Activated T-cell treated with anti-CD3 and anti-CD28 coated beads, Interleukin-2, amount 50 U/mL, for 1 hour (primary cell): ENCODE measurements at regions not wholly inside any gene's neighbourhood (a gene's known extent, or its start where the extent isn't known, plus 50 kb on each side); places are given as distances from the start of the nearest gene placed in this dataset.
"Not testable (repeated sequence)": the region's sequence is repeated elsewhere in the genome, so short reads cannot be mapped to it uniquely, and the experiment has no call there.

ENCODE experiments used
- DNase-seq: peaks from one replicate; pipeline ENCODE4 v3.0.0-alpha.2; 2020

DNA sequence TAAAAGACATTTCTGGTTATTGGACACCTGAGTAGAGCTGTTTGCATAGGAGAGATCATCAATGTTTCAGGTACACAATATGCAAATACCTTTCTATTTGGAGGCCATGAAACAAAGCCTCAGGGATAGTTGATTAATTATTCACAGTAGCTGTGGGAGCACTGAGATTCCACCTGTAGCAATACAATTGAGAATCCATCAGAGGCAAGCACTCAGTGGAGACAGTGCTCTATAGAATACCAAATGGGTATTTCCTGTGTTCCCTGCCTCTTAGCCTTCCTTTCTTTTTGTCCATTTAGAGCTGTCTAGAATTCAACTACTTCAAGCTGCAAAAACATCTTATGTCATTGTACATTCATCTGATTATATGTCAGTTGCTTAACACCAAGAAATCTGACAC lies 1754.0 kb upstream of the ACO1 start:
- no peak for DNase-seq

DNA sequence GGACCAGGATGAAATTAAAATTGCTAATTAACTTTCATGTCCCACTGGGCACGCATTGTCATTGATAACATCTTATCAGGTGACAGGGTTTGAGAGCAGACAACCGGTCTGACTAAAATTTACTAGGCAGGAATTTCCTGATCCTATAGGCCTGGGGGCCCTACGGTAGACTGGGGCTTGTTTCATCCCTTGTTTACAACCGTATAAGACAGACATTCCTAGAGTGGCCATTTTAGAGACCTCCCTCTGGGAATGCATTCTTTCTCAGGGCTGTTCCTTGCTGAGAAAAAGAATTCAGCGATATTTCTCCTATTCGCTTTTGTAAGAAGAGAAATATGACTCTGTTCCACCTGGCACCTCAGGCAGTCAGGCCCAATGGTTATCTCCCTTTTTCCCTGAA lies 1737.8 kb upstream of the ACO1 start:
- DNase-seq: not testable (repeated sequence)

DNA sequence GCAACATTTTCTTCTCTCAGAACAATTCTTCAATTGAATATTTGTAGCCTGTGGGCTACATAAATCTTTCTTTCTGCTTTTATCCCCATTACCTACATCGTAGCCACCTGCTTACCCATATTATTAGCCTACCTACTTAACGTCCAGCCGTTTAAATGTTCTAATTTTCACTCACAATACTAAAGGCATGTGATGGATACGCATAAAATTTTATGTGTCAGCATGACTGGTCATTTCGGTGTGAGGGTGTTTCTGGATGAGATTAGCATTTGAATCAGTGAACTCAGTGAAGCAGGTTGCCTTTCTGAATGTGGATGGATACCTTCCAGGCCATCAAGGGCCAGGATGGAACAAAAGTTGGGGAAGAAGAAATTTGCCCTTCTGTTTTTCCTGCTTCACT lies 1722.5 kb upstream of the ACO1 start:
- DNase-seq: no peak

DNA sequence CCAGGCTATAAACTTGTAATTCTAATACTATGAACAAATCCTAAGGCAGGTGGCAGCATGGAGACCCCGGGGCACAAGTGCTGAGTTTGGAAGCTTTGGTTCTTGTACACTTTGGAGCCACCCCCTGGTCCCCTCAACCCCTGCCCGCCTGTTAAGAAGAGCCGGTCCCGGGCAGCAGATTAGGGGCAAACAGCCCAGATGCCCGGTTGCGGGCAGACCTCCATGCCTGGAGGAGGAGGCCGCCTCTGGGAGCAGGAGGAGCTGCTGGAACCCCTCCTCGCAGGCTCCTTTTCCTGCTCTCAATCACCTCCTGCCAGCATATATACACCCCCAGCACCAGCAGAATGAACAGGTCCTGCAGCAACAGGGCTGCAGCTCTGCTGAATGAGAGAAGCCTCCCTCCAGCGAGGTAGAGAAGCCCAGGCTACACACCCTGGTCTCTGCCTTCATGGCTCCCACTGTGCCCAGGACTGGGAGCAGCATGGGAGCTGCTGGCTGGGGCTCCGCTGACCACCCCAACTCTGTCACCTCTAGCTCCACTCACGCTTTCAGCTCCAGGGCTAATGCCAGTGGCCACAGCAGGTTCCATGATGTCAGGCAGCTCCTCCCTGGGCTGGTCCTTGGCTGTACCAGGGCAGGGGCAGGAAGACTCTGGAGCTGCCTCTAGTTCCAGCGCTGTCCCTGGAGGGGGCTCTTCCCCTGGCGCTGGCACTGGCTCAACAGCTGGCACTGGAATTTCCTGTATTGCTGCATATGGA lies 1713.5 kb upstream of the ACO1 start:
- no peak for DNase-seq

DNA sequence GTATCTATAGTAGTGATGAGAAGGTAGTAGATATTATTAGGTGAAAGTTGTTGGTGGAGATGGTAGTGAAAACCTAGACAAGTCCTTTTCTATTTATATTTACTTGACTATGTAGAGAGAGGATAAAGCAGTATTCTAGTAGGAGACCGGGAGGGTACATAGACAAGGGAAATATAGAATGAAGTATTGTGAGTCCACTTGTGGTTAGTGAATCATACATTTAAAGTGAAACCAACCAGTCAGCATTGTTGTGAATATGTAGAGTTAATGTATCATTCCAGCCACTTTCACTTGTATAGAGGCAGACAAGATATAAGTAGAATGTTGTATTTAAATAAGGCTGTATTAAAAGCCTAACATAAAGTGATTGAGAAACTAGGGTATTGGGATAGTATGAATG lies 1711.3 kb upstream of the ACO1 start:
- DNase-seq: no peak

DNA sequence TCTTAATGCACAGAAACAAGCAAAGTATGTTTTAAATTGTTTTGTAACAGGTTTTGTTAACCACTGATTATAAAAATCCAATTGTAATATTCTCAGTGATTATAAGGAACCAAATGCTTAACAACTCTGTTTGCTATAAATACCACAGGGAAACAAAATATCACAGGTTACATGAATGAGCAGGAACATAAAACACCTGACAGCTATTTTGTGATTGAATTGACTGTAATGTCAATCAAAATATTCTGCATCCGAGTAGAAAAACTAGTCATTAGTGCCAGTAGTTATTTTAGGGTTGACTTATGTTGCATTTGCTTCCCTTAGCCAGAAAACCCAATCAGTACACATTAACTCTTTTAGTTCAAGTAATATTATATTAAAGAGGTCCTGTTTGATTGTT lies 1707.8 kb upstream of the ACO1 start:
- DNase-seq: no peak

DNA sequence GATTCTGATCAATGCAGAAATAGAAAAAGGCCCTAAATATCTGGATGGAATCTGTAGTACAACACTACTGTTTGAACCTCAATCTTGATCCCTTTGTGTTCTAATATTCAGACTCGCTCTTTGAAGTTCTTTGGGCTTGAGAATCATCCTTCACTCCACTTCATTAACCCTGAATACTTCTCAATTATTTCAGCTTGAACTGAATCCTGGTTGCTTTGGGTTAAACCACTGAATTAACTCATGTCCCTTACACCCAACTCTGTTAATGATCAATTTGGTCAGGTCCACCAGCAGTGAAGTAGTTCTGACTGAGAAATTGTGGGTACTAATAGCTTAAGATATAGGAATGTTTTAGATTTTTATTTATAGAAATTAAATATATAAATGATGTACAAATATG lies 1707.2 kb upstream of the ACO1 start:
- DNase-seq: no peak

DNA sequence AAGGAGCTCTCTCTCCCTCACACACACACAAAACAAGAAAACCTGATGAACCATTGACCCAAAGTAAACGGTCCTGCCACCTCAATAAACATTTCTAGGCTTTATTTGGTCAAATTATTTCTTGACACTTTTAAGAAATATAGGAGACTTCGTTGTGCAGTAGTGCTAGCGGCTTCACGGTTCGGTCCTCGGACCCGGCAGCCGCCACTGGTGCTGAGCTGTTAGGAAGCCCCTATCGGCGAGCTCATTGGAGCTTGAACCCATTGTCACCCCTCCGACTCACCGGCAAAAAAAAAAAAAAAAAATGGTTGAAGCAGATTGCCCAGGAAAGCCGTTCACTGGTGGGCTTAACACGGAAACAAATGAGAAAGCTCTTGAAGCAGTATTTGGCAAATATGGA lies 1695.6 kb upstream of the ACO1 start:
- DNase-seq: no peak

DNA sequence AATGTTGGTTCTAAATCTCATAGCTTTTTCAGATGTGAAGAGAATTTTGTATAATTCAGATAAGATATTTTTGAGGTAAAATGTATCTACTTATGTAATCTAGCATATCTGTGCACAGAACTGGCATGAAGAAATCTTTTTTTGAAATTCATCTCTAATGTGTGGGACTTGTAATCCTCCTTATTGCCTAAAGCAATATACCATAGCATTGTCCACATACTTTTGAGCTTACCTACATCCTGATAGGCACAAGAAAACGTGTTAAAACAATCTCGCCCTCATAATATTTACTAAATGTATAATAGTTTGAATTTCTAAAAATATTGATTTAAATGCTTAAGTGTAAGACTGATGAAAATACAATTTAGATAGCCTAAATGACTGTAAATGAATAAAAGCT lies 1686.5 kb upstream of the ACO1 start:
- DNase-seq: no peak

DNA sequence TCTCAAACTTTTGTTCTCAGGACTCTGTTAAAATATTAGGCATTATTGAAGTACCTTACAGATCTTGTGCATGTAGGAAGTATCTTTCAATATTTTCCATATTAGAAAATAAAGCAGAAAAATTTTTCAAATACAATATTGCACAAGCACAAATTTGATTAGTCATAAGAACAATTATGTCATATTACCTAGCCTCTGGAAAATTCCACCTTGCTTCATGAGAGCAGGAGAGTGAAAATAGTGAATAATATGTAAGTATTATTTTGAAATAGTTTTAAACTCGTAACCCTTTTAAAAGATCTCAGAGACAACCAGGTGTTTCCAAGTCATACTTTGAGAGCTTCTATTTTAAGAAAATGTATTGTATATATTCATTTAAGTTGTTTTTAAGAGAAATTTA lies 1672.9 kb upstream of the ACO1 start:
- DNase-seq: no peak

DNA sequence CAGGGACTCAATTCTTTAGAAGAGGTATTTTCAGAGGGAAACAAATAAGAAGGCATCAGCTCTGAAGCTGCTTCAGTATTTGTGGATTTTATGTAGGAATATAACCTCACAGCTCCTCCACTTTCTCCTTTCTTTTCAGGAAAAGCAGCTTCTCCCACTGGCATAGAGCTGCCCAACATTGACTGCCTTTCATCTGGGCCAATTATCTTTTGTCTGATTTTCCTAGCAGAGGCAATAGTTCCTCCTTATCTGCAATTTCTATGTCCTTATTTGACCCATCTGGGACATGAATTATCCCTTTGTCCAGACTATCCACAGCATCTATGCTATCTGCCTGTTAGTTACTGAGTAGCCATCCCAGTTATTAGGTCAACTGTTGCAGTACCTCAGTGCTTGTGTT lies 1671.2 kb upstream of the ACO1 start:
- no peak for DNase-seq

DNA sequence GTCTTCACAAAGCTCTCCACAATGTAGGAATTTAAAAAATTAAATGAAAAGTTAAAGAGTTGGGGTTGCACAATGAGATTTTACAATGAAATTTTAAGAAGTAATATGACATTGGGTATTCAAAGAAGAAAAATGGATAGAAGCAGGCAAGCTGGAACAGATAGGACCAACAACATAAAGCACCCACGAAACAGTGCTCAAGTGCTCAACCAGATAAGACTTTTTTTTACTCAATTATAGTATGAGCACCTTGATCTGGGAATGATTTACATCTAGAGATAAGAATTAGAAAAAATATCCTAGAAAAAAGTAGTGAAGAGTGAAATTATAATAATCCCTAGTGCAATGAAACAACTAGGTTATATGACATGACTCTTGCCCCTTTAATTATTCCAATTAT lies 1670.1 kb upstream of the ACO1 start:
- no peak for DNase-seq

DNA sequence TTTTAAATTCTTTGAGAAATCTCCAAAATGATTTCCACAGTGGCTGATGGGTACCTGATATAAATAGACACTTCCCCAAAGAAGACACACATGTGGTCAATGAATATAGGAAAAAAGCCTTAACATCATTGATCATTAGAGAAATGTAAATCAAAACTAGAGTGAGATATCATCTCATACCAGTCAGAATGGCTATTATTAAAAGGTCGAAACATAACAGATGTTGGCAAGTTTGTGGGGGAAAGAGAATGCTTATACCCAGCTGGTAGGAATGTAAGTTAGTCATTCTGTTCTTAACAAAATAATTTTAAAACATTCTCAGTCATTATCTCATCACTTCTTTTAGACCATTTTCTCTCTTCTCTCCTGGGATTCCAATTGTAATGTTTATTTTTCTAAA lies 1666.0 kb upstream of the ACO1 start:
- no peak for DNase-seq

DNA sequence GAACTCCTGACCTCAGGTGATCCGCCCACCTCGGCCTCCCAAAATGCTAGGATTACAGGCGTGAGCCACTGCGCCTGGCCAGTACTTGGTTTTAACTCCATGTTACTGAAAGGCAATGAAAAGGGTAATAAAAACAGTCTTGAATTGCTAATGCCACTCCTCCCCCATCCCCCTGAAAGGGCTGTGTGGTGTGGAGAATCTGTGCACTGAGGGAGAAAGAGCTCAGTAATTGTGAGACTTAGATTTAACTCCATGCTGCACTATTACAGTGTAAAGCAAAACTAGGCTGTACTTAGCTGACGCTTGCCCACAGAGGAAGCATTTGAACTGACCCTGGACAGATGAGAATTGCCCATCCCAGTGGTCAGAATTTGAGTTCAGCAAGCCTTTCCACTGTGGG lies 1662.4 kb upstream of the ACO1 start:
- DNase-seq: no peak

DNA sequence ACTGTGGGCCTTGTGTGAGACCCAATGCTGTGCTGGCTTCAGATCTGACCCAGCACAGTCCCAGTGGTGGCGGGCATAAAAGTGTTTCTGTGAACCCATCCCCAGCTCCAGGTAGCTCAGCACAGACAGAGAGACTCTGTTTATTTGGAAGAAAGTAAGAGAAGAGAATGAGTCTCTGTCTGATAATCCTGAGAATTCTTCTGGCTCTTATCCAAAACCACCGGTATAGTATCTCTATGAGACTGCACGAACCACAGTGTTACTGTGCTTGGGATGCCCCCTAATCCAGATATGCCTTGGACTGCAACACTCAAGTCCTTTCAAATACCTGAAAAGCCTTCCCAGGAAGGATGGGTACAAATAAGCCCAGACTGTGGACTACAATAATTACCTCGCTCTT lies 1660.8 kb upstream of the ACO1 start:
- DNase-seq: no peak

DNA sequence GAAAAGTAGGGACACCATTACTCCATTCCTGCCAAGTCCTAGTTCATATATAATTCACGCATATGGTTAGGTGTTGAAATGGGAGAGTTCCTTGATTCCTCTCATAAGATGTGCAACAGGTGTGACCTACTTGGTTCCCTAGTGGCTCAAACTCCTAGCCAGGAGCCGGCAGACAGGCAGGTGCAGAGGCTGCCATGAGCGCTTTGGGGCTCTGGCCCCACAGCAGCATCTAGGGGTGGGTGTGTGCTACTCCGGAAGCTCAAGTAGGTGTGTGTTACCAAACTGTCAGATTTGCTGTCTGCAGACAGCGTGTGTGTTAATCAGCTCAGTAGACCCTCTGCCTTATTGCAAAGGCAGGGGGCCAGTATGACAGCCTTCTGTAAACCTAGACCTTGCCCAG lies 1652.4 kb upstream of the ACO1 start:
- no peak for DNase-seq

DNA sequence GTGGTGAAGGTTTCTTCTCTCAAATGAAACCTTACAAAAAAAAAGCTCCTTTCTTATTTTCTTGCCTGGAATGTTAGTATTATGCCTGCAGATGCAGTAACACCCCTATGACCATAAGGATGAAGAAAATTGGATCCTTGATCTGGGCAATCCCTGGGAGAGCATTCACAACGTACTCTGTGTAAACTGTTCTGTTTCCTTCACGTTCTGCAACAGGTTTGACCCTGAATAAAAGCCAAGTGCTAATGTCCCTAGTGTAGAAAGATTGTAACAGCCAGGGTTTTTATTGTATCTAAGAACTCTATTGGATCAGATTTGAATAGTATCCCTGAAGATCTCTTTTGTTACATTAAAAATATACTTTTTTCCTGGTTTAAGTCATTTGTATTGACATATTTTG lies 1639.6 kb upstream of the ACO1 start:
- no peak for DNase-seq

DNA sequence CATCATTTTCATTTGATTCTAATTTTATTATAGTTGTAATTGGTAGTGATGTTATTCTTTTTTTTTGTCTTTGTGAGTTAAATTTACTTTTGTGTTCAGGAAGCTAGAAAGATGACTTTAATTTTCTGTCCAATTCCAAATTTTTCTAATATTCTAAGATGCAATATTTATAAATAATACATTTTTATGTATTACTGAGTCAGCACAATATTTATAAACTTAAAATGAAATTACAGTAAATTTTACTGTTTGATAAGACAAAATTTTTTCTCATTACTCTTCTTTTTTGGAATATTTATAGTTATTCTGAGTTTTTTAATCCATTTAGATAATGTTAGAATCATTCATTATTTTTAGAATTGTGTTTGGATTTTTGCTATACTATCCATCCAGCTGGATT lies 1637.9 kb upstream of the ACO1 start:
- DNase-seq: no peak

DNA sequence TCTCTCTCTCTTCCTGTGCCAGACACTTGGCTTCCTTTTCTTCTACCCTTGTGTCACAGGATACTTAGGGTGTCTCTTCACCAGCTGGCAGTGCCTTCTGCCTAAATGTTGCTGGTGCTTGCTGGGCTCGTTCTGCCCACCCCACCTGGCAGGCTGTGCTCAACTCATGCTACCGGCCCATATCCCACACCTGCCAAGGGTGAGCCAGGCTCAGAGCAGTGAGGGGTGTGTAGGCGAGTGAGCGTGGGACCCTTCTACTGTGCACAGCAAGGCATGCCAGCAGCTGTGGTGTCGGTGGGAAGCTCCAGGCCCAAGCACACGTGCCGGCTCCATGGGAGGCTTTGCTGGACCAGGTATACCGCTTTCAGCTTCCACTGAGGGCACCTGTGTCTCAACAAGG lies 1626.7 kb upstream of the ACO1 start:
- DNase-seq: no peak

DNA sequence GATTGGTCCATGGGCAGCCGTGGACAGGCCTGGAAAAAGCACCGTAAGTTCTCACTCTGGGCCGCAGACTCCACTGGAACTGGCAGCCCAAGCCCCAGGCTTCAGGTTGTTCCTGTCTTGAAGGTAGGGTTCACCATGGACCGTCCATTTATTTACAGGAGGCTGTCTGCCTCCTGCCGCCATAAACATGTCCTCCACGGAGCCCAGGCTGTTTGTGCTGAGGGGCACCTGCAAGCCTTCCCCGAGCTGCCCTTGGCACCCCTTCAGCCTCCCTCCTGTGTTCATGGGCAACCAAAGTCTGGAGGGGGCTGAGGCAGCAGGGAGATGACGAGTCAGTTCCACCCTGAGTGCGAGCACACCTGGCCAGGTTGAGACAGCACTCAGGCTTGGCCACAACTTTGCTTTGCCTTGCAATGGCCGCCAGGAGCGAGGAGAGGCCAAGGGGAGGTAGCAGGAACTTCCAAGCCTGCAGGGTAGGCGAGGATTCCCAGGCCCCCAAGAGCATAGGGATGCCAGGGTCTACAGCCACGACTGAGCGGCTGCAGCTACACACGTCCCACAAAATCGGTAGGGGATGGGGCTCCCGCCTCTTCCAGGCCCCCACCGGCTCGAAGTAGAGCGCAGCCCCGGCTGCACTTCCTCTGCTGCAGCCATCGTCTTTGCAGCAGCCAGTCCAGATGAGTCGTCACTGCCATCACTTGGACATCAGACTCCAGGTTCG lies 1625.6 kb upstream of the ACO1 start:
- no peak for DNase-seq

DNA sequence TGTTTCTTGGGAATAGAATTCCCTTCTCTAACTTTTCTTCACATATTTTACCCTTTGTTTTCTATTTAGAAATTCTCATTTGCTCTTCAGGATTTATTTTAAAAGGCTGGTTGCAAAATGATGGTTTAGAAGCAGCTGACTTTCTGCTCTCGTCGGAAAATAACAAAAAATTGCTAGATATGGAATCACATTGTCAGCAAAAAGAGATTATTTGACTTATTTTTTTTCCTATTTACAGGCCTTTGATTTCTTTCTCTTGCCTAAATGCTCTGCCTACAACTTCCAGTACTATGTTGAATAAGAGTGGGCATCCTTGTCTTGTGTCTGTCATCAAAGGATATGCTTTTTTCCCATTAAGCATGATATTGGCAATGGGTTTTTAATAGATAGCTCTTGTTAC lies 1619.1 kb upstream of the ACO1 start:
- DNase-seq: no peak

DNA sequence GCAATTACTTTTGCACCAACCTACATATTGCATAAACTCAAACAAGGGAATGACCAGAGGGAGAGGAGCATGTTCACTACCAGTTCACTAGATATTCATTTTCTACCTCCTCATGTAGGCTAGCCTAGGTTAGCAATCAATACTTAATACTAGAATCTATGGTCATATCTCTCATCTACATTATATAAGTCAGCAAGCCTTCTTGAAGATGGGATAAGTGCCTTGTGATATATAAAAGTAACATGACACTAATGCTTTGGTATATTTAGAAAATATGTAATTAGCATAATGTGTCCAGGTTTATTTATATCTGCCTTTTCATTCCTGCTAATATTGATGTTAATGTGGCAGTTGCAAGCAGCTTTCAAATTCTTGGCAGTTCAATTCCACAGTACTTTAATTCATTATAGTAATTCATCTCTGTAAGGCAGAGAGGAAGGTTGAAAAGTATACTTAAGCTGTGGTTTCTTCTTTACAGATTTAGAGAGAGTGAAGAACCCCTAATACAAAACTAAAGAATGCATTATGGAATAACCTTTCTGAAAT lies 1613.2 kb upstream of the ACO1 start:
- DNase-seq: no peak

DNA sequence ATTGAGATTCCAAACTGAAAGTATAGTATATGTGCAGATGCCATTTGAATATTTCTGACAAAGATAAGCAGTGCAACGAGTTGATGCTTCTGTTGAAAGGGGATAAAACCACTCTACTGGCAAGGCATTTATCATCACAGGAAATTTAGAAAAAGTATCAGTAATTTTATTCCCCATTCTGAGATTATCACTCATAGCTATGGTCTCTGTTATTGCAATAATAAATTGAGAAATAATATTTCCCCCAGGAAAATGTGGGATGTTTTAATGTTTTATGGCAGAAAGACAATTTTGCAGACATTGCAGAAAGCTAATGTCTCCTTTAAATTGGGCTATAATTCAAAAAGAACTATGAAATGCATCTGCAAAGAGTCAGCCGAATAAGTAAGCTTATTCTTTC lies 1612.7 kb upstream of the ACO1 start:
- no peak for DNase-seq

DNA sequence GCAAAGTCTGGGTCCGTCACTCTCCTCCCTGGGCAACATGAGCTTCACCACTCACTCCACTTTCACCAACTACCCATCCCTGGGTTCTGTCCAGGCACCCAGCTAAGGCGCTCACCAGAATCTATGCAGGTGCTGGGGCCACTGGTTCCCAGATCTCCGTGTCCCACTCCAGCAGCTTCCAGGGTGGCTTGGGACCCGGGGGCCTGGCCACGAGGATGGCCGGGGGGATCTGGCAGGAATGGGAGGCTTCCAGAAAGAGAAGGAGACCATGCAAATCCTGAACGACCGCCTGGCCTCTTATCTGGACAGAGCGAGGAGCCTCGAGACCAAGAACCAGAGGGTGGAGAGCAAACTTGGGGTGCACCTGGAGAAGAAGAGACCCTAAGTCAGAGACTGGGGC lies 1611.0 kb upstream of the ACO1 start:
- no peak for DNase-seq

DNA sequence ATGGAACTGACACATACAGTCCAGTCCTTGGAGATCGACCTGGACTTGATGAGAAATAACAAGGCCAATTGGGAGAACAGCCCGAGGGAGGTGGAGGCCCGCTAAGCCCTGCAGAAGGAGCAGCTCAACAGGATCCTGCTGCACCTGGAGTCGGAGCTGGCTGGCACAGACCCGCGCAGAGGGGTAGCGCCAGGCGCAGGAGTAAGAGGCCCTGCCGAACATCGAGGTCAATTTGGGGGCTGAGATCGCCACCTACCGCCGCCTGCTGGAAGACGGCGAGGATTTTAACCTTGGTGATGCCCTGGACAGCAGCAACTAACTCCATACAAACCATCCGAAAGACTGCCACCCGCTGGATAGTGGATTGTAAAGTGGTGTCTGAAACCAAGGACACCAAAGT lies 1610.1 kb upstream of the ACO1 start:
- DNase-seq: no peak
